Fibroblast of mammary gland (primary cell): ENCODE measurements at regions not wholly inside any gene's neighbourhood (a gene's known extent, or its start where the extent isn't known, plus 50 kb on each side); places are given as distances from the start of the nearest gene placed in this dataset.

ENCODE experiments used
- DNase-seq: peaks from one replicate; pipeline ENCODE4 v3.0.0-alpha.2; 2010; ENCODE audit warnings: low read depth
- H3K4me3 ChIP-seq: 2 replicates; pipeline ENCODE4 v1.5.1; 2011; ENCODE audit warnings: low read depth, mild to moderate bottlenecking, low read length, moderate library complexity; ENCODE audit not compliant: control insufficient read depth
- TF ChIP-seq, protein P1 (sequence below): conservative IDR thresholded peaks from 2 replicates; pipeline ENCODE4 v1.5.1; 2011; ENCODE audit warnings: low read depth, low read length, inconsistent platforms; ENCODE audit not compliant: control insufficient read depth, insufficient read depth

DNA sequence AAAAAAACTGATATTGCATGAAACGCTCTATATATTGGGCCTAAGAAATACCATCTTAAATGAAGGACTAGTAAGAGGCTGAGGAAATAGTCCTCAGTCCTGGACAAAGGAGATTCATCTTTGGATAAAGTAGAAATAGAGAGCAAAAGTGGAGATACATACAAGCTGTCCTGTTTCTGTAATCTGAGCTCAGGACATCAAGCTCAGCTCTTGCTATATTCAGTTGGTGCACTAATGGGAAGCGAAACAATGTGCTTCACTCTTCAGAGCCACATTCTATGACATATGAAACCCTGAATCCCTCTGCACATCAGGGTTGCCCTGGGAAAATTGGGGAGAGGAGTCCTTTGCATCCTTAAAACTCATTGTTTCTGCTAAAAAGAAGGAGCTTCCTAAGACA lies 290.7 kb downstream of the VPS13C start:
- no peak for DNase-seq
- TF ChIP-seq, protein P1, sequence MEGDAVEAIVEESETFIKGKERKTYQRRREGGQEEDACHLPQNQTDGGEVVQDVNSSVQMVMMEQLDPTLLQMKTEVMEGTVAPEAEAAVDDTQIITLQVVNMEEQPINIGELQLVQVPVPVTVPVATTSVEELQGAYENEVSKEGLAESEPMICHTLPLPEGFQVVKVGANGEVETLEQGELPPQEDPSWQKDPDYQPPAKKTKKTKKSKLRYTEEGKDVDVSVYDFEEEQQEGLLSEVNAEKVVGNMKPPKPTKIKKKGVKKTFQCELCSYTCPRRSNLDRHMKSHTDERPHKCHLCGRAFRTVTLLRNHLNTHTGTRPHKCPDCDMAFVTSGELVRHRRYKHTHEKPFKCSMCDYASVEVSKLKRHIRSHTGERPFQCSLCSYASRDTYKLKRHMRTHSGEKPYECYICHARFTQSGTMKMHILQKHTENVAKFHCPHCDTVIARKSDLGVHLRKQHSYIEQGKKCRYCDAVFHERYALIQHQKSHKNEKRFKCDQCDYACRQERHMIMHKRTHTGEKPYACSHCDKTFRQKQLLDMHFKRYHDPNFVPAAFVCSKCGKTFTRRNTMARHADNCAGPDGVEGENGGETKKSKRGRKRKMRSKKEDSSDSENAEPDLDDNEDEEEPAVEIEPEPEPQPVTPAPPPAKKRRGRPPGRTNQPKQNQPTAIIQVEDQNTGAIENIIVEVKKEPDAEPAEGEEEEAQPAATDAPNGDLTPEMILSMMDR: no peak
- no peak overlapping the region for H3K4me3 ChIP-seq

DNA sequence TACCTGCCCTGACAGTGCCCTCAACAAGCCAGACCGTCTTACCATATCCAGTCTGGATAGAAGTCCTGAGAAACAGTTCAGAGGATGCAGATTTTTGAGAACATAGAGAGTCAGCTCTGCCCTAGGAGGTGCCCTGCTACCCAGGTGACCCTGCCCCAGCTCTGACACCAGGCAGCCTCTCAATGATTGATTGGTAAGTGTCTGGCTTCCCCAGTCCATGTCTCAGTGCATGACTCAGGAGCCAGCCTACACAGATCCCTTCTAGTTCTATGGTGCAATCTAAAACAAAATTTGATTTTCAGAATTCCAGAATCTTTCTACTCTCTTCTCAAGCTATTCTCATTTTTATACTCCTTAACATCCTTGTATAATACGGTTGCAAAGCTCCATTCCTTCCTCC lies 292.1 kb downstream of the VPS13C start:
- DNase-seq: peak; percentile 53
- H3K4me3 ChIP-seq: no peak overlapping the region
- TF ChIP-seq, protein P1: no peak

DNA sequence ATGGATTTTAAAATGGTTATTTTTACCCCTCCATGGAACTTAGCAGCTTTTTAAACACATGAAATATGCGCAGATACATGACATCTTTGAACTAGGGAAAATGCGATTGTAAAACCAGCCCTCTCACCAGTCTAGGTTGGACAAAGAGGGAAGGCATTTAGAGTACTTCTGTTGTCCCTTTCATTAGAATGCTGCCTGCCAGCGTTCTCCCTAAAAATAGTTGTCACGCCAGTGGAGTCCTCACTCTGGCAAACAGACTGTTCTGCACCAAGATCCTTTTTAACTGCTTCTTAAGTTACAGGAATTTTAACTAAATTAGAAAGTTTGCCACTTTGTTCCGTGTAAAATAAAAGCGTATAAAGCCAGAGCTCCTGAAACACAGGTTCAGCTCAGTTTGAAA lies 295.3 kb downstream of the VPS13C start:
- H3K4me3 ChIP-seq: no peak overlapping the region
- TF ChIP-seq, protein P1: no peak
- no peak for DNase-seq

DNA sequence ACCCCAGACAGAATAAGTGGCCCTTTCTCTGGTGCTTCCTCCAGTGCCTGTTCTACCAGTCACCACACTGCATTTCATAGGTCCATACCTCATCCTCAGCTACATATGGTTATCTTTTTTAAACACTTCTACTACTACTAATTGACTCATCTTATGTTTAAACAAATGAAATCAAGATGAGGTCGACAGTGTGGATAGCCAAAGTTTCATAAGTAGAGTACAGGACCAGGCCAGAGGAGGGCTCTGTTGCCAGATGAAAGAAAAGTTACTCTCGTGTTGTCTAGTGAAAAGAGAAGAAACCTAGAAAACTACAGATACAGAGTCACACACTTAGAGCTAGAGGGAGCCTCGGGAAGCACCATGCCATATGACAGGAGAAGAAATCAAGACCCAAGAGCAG lies 296.1 kb downstream of the VPS13C start:
- TF ChIP-seq, protein P1: peak; percentile 25
- no peak overlapping the region for H3K4me3 ChIP-seq
- peak; percentile 85 for DNase-seq

DNA sequence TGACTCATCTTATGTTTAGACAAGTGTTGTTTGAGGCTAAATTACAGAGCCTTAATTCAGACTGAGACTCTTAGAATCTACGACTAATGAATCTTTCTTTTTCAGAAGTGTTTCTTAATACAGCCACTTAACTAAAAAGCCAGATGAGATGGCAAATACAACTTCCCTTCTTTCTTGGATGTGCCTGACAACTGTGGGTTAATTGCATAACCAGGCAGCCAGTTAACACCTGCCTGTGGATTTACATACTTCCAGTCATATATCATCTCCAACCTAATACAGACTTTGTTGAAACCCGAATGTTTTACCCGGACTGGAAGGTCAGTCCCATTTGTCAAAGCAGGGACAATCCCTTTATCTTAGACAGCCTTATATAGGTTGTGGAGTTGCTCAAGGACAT lies 297.6 kb downstream of the VPS13C start:
- TF ChIP-seq, protein P1: no peak
- no peak overlapping the region for H3K4me3 ChIP-seq
- no peak for DNase-seq

DNA sequence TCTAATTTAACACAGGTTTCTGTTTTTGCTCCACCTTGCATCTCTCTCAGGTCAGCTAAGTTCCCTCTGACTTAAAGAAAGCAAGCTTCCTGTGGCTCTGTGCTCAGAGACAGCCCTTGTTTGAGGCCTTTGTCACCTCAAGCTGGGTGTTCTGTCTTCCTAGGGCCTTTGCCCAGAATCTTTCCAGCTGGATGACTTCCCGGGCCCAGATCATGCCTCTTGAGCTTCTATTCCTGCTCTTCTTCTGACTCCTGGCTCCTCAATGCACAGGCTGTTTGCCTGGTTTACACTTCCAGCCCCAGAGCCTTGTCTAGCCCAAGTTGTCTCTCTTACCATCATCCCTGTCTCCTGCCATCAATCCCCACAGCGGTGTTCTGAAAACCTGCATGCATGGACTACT lies 300.6 kb downstream of the VPS13C start:
- DNase-seq: no peak
- TF ChIP-seq, protein P1: no peak
- H3K4me3 ChIP-seq: no peak overlapping the region

DNA sequence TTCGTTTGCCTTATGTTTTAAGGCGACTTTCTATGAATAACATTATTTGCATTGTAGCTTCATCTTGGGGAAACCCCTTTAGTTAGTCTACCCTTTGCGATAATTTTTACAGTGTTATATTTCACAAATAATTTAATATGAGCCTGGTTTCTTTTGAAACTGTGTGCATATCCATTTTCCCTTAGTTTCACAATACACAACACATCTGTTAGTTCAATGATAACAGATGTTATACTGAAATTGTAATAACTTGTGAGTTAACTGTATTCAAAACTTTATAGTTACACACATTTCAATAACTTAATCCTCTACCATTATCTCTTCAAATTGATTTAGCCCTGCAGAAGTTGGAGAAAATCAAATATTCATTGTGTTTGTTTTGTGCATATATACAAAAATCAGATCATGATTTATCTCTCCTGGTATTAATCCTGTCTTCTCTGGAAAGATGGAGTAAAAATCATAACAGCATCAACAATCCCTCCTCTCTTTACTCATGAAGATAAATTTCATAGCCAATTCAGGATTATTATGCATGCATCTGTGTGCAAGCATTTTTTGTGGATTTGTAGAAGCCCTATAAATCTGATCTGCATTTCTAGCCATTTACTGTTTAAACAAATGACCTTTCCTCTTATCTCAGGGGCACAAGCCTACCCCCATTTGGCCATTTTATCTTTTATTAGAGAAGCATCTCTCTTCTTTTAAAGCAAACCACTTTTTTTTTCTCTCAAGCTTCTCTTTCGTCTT lies 304.0 kb downstream of the VPS13C start:
- DNase-seq: no peak
- H3K4me3 ChIP-seq: no peak overlapping the region
- TF ChIP-seq, protein P1: no peak
